Stimulated activated CD4-positive, alpha-beta T cell treated with anti-CD3 and anti-CD28 coated beads, Interleukin-2, amount 100 ng/mL, for 24 hours (primary cell): ENCODE measurements at regions not wholly inside any gene's neighbourhood (a gene's known extent, or its start where the extent isn't known, plus 50 kb on each side); places are given as distances from the start of the nearest gene placed in this dataset.
A peak's percentile ranks its signal among the peaks of the same experiment; 100 is the strongest.
"Not testable (repeated sequence)": the region's sequence is repeated elsewhere in the genome, so short reads cannot be mapped to it uniquely, and the experiment has no call there.

Experiments used
- DNase-seq, 2 donors: peaks; one replicate each; pipeline ENCODE4 v3.0.0-alpha.2; 2020

GRCh38 chr16:85282842-85283241, 170.6 kb upstream of the CIBAR2 start:
- DNase-seq, result no peak

- DNase-seq, result no peak
These were observed 171.2 kb upstream of the CIBAR2 start for GRCh38 chr16:85283305-85284050.

GRCh38 chr16:85284141-85284817, 172.0 kb upstream of the CIBAR2 start:
- no peak for DNase-seq

GRCh38 chr16:85285681-85286065, 173.4 kb upstream of the CIBAR2 start:
- no peak for DNase-seq

GRCh38 chr16:85286066-85286831, 174.0 kb upstream of the CIBAR2 start:
- DNase-seq, result no peak

- DNase-seq, result no peak
These were observed 174.9 kb upstream of the CIBAR2 start for GRCh38 chr16:85286951-85287814.

GRCh38 chr16:85287815-85288109, 175.5 kb upstream of the CIBAR2 start:
- DNase-seq, result not testable (repeated sequence)

- no peak for DNase-seq
These were observed 176.1 kb upstream of the CIBAR2 start for GRCh38 chr16:85288341-85288868.

- no peak for DNase-seq
These were observed 176.8 kb upstream of the CIBAR2 start for GRCh38 chr16:85288869-85289660.

- DNase-seq, result no peak
These were observed 177.7 kb upstream of the CIBAR2 start for GRCh38 chr16:85289760-85290625.

GRCh38 chr16:85290626-85291301, 178.5 kb upstream of the CIBAR2 start:
- DNase-seq, result no peak

- no peak for DNase-seq
These were observed 179.3 kb upstream of the CIBAR2 start for GRCh38 chr16:85291302-85292148.

- no peak for DNase-seq
These were observed 181.2 kb upstream of the CIBAR2 start for GRCh38 chr16:85293458-85293857.

- no peak for DNase-seq
These were observed 181.8 kb upstream of the CIBAR2 start for GRCh38 chr16:85293904-85294642.

GRCh38 chr16:85294810-85295508, 182.7 kb upstream of the CIBAR2 start:
- DNase-seq, result no peak

GRCh38 chr16:85296859-85297660, 184.8 kb upstream of the CIBAR2 start:
- peak; percentile 66 to 68 for DNase-seq

GRCh38 chr16:85297881-85298280, 185.6 kb upstream of the CIBAR2 start:
- DNase-seq, result no peak
